Hepatocyte (in vitro differentiated cells): ENCODE measurements at regions not wholly inside any gene's neighbourhood (a gene's known extent, or its start where the extent isn't known, plus 50 kb on each side); places are given as distances from the start of the nearest gene placed in this dataset.

Source experiments
- EZH2 ChIP-seq: fragments of 200-600 bp; sonication (generic); IDR thresholded peaks from 2 replicates; pipeline ENCODE4 v1.6.1; 2016; ENCODE audit warnings: antibody characterized with exemption, mild to moderate bottlenecking, borderline replicate concordance
- EZH2phosphoT487 ChIP-seq: fragments of 200-600 bp; sonication (generic); IDR thresholded peaks from one replicate; pipeline ENCODE4 v1.6.1; 2018; ENCODE audit warnings: antibody characterized with exemption, mild to moderate bottlenecking, low read depth, moderate library complexity; ENCODE audit not compliant: unreplicated experiment, severe bottlenecking
- TF ChIP-seq, protein P1 (sequence below): fragments of 200-600 bp; sonication (generic); IDR thresholded peaks from 2 replicates; pipeline ENCODE4 v1.5.1; 2016; ENCODE audit warnings: antibody characterized with exemption, mild to moderate bottlenecking; ENCODE audit not compliant: poor library complexity

DNA sequence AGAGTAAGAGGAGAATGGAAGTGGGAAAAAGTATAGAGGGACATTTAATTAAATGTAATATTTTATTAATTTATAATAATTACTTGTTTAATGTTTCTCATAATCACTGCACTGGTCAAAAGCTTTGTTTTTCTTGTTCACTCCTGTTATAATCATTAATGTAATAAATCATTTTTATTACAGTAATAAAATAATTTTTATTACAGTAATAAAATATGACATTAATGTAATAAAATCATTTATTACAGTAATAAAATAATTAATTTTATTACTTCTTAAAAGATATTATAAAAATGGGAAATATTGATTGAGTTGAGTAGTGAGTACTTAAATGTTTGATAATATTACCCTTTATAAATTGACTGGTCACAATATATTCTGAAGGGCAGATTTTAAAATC is 181.1 kb upstream of the SOX2 start:
- TF ChIP-seq, protein P1, sequence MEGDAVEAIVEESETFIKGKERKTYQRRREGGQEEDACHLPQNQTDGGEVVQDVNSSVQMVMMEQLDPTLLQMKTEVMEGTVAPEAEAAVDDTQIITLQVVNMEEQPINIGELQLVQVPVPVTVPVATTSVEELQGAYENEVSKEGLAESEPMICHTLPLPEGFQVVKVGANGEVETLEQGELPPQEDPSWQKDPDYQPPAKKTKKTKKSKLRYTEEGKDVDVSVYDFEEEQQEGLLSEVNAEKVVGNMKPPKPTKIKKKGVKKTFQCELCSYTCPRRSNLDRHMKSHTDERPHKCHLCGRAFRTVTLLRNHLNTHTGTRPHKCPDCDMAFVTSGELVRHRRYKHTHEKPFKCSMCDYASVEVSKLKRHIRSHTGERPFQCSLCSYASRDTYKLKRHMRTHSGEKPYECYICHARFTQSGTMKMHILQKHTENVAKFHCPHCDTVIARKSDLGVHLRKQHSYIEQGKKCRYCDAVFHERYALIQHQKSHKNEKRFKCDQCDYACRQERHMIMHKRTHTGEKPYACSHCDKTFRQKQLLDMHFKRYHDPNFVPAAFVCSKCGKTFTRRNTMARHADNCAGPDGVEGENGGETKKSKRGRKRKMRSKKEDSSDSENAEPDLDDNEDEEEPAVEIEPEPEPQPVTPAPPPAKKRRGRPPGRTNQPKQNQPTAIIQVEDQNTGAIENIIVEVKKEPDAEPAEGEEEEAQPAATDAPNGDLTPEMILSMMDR, result no peak
- TF ChIP-seq EZH2 (no peak), EZH2phosphoT487 (no peak)
